IPS-11a (cell line): ENCODE measurements at regions not wholly inside any gene's neighbourhood (a gene's known extent, or its start where the extent isn't known, plus 50 kb on each side); places are given as distances from the start of the nearest gene placed in this dataset.

Experiments used
- H3K4me3 ChIP-seq: one replicate; pipeline ENCODE4 v1.5.1; 2013; ENCODE audit warnings: low read depth, low read length, control low read depth

DNA sequence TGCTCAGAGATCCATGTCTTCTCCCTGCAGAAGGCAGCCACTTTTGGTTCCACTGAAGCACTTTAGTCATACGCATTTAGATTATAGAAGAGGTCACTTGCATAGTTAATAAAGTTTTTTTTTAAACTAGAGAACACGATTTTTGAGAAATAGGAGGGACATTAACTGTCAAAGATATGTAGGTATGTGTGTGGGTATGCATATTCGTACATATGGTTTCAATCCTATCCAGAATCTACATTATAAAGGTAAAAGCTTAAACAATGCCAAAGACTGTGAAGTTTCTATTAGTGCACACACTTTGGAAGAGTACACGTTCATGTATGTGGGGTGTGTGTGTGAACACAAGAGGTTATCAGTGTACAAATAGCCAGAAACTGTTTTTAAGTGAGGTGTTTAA is 103.2 kb downstream of the BTBD3 start:
- no peak overlapping the region for H3K4me3 ChIP-seq

DNA sequence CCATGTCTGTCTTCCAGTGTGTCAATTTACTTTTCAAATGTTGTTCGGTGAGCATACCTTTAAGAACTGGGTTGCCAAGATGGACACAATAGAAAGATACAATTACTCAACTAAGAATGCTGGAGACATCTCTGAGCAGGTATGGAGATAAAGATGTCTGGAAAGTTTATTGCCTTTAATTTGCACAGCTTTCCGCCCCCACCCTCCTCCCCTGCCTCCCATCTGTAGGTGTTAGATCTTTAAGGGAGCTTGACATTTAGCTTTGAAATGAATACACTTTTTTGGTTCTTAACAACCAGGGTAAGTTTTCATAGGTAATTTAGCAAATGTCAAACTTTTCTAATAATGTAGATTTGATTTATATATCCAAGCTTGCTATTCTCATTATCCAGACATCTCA is 104.4 kb downstream of the BTBD3 start:
- no peak overlapping the region for H3K4me3 ChIP-seq

DNA sequence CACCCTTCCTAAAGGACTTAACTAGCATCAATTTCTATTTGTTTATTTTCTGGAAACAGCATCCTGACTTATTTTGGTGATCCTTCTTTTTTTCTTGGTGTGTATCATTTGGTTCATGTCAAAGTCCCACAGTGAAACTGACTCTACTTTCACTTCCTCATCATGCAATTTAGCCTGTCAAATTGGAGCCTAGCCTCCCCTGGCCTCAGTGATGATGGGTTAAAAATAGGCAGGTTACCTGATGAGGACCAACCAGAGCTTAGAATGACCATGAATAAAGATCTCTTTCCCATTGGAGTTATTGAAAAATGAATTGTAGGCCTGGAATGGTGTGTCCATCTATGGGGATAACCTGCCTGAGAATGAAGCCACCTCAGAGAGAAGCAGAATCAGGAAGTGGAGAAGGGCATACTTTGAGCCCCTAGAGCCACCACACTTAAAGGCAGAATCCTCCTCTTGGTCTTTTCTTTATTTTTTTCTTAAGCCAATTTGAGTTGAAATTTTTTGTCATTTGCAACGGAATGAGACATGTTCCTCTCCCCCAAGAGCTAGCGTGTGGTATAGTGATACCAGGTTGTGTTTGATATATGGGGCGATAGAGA is 105.6 kb downstream of the BTBD3 start:
- H3K4me3 ChIP-seq = no peak overlapping the region

DNA sequence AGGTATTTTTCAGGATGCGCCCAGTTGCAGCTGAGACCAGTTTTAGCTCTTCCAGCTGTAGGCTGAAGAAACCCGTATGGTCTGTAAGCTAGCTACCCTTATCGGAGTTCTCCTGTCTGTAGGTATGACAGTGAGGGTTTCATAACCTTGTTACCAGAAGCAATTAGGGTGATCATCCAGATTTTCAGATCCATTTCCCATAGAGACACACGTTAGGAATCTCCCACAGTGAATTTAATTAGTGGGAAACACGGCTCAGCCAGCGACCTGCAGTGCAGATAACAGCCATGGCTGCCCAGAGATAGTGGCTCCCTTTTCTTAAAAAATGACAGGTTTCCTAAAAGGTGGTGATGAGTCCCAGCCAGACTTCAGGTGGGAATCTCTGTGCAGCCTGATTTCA is 111.1 kb downstream of the BTBD3 start:
- no peak overlapping the region for H3K4me3 ChIP-seq

DNA sequence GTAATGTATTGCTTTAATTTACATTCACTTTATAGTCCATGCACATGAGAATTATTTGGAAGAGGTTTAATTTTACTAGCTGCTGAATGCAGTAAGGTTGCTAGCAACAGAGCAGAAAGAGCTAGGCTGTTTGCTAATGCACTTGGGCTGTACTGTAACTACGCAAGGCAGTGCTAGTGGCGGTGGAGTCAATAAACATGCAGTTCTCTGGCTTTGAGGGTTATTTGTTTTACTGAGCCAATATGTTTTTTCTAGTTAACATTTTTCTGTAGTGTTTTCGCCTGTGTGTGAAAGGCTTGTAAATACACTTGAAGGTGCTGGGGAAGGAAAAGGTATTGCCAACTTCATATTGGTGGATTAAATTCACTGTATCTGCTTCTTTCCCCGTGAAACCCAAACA is 112.8 kb downstream of the BTBD3 start:
- H3K4me3 ChIP-seq = no peak overlapping the region

DNA sequence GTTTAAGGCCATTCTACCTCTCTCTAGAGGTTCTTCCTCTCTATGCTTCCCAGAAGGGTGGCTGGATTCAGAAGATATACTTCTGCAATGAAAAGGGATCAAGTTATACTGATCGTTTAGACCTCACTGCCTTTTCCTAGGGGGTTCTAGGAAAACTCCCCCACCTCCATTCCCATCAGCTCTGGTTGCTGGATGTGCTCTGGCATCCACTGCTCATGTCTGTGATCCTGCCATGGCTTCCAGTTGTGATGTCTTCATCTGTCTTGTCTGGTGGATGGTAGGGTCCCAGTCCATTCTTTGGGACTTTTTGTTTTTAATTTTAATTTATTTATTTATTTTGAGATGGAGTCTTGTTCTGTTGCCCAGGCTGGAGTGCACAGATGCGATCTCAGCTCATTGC is 118.4 kb downstream of the BTBD3 start:
- no peak overlapping the region for H3K4me3 ChIP-seq

DNA sequence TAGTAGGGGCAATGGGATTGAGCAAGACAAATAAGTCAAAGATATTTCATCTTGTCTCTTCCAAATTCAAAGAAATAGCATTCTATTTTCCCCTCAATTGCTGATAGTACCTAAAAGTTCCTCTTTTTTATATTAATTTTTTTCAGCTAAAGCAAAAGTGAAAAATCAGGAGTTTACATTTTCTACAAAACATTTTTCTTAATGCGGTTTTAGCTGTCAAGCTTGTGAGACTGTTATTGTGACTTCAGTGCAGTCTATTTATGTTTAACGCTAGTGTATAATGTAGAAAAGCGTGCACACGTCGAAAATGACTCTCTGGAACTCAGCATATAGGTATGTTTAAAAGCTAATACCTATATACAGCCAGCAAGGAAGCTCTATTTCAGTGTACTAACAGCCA is 119.8 kb downstream of the BTBD3 start:
- H3K4me3 ChIP-seq = no peak overlapping the region

DNA sequence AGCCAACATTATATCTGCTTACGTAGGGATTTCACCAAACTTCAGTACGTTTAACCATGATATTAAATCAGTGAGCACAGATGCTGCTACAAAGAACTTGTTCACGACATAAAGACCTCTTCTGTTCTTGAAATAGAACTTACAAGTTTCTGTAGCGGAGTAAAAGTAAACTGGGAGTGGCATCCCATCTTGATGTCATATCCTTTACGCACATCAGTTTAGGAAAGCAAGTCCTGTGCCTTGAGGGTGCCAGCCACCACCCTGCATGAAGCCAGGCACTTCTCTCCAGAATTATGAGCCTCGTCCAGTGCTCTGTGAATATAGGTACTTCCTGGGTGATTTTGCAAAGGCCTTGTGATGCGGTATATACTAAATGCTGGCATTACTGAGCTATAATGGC is 122.6 kb downstream of the BTBD3 start:
- no peak overlapping the region for H3K4me3 ChIP-seq

DNA sequence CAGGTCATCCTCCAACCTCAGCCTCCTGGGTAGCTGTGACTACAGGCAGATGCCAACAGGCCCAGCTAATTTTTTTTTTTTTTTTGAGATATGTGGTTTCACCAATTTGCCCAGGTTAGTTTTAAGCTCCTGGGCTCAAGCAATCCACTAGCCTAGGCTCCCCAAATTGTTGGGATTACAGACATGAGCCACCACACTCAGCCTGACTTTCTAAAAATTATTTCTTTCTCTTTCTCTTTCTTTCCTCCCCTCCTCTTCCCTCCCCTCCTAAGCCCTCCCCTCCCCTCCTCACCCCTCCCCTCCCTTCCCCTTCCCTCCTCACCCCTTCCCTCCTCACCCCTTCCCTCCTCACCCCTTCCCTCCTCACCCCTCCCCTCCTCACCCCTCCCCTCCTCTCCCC is 127.3 kb downstream of the BTBD3 start:
- H3K4me3 ChIP-seq = no peak overlapping the region

DNA sequence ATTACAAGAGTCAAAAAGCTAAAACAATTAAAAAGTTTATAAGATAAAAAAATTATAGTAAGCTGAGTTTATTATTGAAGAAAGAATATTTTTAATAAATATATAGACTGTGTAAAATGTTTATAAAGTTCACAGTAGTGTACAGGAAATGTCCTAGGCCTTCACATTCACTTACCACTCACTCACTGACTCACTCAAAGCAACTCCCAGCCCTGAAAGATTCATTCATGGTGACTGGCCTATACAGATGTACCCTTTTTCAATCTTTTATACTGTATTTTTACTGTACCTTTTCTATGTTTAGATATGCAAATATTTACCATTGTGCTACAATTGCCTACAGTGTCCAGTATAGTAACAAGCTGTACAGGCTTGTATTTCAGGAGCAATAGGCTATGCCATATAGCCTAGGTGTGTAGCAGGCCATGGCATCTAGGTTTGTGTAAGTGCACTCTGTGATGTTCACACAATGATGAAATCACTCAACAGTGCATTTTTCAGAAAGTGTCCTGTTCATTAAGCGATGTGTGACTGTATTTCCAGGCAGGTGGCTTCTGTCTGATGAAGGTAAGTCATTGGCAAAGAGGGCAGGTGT is 130.2 kb downstream of the BTBD3 start:
- no peak overlapping the region for H3K4me3 ChIP-seq

DNA sequence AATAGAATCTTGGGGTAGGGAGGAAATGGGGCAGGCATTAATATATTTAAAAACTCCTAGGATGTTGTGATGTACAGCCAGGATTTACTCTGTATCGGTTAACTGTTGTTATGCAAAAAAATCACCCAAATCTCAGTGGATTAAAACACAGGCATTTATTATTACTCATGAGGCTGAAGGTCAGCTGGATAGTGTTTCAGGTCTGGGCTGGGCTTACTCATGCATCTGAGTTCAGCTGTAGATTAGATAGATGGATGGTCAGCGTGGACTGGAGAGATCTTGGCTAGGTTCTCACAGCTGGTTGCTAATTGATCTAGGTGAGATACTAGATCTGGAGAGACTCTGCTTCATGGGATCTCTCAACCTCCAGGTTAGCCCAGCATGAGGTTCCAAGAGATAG is 131.4 kb downstream of the BTBD3 start:
- H3K4me3 ChIP-seq = no peak overlapping the region

DNA sequence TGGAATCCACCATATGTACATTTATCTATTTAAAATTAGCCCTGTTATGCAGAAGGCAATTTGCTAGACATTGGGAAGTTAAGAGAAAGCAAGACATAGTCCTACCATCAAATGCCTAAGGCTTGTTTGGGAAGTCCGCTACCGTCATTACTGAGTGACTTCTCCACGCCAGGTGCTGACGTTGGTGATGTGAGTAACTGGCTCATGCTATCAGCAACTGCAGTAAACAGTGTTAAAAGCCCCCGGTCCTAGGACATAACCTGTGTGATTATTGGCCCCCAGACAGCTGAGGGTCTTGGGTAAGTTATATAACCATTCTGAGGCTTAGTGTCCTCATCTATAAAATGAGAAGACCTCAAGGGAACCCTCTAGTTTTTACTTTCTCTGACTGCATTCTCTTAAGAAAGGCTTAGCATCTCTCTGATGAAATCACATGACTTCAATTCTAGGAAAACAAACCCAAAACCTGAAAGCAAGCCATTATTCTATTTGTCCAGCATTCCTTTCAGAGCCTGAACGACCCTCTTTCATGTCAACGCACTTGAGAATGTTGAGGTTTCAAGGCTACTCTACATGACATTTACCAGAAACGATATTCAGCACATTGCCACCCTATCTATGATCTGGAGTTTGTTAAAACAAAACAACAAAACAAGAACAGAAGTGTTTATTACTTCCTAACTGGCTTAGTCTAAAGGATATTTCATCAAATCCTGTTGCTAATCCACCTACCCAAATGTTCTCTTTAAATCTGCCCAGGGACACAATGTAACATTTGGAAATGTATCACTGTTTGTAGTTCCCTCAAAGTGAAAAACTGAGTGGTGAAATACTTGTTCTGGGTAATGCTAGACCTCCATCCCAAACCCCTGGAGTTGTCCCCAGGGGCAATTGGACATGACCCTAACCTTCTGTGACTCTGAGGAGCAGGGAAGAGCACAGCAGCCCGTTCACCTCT is 133.8 kb downstream of the BTBD3 start:
- H3K4me3 ChIP-seq = no peak overlapping the region

DNA sequence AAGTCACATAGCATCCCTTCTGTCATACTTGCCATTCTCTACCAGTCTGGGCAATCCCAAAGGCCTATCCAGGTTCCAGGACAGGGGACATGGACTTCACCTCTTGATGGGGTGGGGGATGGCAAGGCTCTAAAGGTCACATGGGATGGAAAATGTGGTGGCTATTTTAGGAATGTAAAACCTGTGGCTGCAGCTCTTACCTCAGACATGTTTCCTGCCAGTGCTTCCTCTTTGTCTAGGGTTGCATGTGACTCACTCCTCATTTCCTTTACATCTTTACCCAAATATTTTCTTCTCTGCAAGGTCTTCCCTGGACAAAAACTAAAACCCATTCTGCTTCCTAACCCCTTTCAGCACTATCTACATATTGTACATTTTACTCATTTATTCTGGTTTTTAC is 135.7 kb downstream of the BTBD3 start:
- H3K4me3 ChIP-seq = no peak overlapping the region

DNA sequence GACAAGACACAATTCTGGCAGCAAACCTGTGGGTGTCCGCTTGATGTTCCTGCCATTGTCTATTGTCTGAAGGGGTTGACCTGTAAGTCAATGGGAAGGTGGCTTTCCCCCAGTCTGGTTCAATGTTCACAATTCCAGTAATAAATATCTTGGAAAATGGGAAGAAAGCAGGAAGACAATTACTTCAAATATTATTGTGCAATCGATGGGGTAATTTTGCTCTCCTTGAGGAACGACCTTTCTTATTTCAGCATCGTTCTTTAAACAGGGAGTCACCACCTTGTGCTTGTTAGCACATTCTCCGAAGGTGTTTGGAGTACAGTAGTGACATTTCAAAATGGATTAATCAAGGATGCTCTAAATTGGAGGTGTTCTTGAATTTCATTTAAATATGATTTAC is 136.9 kb downstream of the BTBD3 start:
- no peak overlapping the region for H3K4me3 ChIP-seq

DNA sequence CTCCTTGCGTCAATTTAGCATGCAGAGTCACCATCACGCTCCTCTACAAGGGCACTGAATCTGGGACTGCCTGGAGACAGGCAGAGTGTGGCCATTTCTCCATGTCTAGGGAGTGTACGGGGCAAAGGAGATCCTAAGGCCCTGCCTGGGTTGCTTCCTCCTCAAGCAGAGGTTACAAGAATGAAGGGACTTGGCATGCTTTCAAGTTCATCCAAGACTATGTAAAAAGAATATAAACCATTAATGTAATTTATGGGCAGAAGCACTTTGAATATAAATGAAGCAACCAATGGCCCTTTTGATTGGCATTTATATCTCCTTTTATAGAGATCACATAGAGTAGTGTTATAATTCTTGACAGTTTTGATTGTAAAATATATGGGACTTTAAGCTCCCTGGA is 137.5 kb downstream of the BTBD3 start:
- no peak overlapping the region for H3K4me3 ChIP-seq

DNA sequence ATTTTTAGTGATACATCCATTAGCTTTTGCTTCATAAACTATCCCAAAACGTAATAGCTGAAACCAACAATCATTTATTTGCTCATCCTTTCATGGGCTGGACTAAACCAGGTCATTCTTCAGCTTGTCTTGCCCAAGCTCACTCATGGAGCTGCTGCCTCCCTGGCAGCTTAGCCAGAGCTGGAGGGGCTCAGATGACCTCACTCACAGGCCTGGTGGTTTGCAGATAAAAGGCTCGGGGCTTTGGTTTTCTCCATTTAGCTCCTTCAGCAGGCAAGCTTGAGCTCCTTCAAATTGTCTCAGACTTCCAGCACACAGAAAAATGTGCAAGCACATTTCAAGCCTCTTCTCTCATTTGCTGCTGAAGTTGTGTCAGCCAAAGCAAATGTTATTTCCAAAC is 139.1 kb downstream of the BTBD3 start:
- H3K4me3 ChIP-seq = no peak overlapping the region

DNA sequence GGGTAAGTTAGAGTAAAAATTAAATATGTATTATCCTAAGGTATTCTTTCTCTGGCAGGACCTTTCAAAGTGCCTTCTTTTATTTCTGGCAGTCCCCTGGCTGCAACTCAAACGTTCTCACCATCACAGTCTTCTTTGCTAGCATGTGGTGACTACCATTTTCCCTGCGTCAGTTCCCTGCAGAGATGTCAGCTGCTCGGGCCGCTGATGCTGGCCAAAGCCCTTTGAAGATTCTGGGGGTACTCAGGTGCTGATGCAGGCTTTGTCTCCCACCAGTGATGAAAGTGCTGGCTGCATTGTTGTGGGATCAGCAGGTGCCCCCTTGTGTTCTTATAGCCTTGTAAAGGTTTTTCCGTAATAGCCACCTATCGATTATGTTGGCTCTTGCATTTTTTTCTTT is 140.1 kb downstream of the BTBD3 start:
- no peak overlapping the region for H3K4me3 ChIP-seq

DNA sequence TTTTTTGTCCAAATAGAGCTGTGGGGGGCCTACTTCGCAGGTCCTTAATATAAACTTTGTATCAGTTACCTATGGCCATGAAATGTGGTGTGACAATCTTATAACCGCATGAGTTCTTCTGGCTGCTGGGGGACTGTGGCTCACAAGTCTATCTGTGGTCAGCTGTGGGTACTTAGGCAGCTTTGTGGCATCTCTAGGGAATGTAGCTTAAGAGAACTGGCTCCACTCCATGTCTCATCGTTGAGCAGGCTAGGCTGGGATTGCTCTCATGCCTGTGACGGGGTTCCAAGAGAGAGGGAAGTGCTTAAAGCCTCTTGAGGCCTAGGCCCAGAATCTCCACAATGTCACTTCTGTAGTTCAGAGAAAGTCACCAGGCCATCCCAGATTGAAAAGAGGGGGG is 140.5 kb downstream of the BTBD3 start:
- no peak overlapping the region for H3K4me3 ChIP-seq

DNA sequence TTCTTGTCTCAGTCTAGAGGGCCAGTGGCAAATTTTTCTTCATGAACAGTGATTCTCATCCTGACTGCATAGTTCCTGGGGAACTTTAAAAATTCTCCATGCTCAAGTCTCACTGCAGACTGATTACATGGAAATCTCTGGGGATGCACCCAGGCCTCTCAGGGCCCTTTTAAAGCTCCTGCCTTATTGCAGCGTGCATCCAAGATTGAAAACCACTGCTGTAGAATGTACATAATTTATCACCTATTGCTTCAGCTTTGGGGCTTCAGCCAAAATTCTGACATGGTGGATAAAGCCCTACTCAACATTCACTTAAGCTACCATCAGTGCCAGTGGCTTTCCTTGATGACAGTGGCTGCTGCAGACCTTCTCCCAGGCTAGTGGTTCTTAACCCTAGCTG is 143.8 kb downstream of the BTBD3 start:
- H3K4me3 ChIP-seq = no peak overlapping the region

DNA sequence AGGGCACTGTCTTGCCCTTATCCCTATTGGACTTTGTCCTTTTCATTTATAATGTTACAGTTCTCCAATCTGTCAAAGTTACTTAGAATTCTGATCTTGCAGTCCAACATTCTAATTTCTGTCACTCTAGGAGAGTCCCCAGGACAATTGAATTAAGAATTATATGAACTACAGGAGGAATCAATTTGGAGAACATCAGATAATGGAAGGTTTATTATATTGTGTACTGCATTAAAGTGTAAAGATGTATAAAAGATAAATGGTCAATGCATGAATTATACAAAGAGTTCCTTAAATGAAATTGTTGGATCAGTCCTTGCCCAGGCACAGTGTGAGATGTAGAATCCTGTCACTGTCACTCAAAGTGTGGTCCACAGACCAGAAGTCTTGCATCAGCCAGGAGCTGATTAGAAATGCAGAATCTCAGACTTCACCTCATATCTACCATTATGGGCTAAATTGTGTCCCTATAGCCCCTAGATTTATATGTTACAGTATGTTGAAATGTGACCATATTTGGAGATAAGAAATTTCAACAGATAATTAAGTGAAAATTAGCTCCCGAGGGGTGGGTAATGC is 145.5 kb downstream of the BTBD3 start:
- H3K4me3 ChIP-seq = no peak overlapping the region

DNA sequence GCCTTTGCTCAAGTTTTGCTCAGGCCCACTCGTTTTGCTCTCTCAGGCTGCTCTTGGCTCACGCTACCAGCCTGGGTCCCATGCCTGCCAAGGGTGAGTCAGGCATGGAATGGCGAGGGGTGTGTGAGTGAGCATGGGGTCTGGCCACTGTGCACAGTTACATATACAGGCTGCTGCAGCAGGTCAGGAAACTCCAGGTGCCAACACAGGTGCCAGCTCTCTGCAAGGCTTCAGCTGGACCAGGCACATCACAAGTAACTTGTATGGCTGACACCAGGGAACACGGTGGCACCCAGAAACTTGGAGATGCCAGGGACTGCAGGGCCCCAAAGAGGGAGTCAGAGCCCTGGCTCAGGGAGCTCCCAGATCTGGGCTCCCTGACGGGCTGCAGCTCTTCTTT is 146.8 kb downstream of the BTBD3 start:
- H3K4me3 ChIP-seq = no peak overlapping the region

DNA sequence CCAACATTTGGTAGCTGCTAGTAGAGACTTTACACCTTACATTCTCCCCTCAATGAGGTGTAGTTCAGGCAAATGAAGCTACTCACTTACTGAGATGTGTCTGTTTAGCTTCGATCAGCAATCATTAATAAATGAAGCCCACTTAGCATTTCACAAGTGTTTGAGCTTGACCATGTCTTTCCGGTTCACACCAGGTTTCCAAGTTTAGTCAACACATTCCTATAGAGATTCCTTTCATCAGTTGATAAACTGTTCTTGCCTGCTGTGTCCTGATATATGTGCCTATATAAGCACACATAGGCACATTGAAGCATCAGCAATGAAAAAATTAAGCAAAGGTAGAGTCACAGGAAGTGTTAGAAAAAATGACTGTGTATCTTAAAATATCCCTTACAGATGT is 150.0 kb downstream of the BTBD3 start:
- no peak overlapping the region for H3K4me3 ChIP-seq
